IMR-90 (cell line): ENCODE measurements at regions not wholly inside any gene's neighbourhood (a gene's known extent, or its start where the extent isn't known, plus 50 kb on each side); places are given as distances from the start of the nearest gene placed in this dataset.

Source experiments
- CEBPB ChIP-seq: IDR thresholded peaks from 2 replicates; pipeline ENCODE4 v1.6.1; 2012; ENCODE audit warnings: low read depth, low read length, improper control_type of control experiment
- CHD1 ChIP-seq: IDR thresholded peaks from 2 replicates; pipeline ENCODE4 v1.6.1; 2012; ENCODE audit warnings: low read depth, low read length, improper control_type of control experiment
- CTCF ChIP-seq: conservative IDR thresholded peaks from 2 replicates; pipeline ENCODE4 v1.5.1; 2012; ENCODE audit warnings: mild to moderate bottlenecking, low read depth, low read length, improper control_type of control experiment
- ELK1 ChIP-seq: fragments of 150-350 bp; IDR thresholded peaks from 2 replicates; pipeline ENCODE4 v1.6.1; 2016; ENCODE audit warnings: low read depth, mild to moderate bottlenecking, low read length, moderate library complexity, borderline replicate concordance
- FOS ChIP-seq: fragments of 150-350 bp; IDR thresholded peaks from 2 replicates; pipeline ENCODE4 v1.6.1; 2016; ENCODE audit warnings: low read depth, low read length
- MAFK ChIP-seq: IDR thresholded peaks from 2 replicates; pipeline ENCODE4 v1.6.1; 2012; ENCODE audit warnings: low read depth, low read length, improper control_type of control experiment
- MAZ ChIP-seq: IDR thresholded peaks from 2 replicates; pipeline ENCODE4 v1.6.1; 2012; ENCODE audit warnings: low read depth, mild to moderate bottlenecking, low read length, improper control_type of control experiment, moderate library complexity, borderline replicate concordance
- POLR2A ChIP-seq: IDR thresholded peaks from 2 replicates; pipeline ENCODE4 v1.6.1; 2012; ENCODE audit warnings: mild to moderate bottlenecking, low read depth, low read length
- RAD21 ChIP-seq: IDR thresholded peaks from 2 replicates; pipeline ENCODE4 v1.6.1; 2012; ENCODE audit warnings: low read length, improper control_type of control experiment
- RCOR1 ChIP-seq: IDR thresholded peaks from 2 replicates; pipeline ENCODE4 v1.6.1; 2012; ENCODE audit warnings: mild to moderate bottlenecking, low read length, improper control_type of control experiment; ENCODE audit not compliant: insufficient replicate concordance
- RFX5 ChIP-seq: IDR thresholded peaks from 2 replicates; pipeline ENCODE4 v1.8.0; 2012; ENCODE audit warnings: low read depth, mild to moderate bottlenecking, low read length, moderate library complexity
- SMC3 ChIP-seq: fragments of 150-350 bp; IDR thresholded peaks from 2 replicates; pipeline ENCODE4 v1.6.1; 2016; ENCODE audit warnings: low read depth, mild to moderate bottlenecking, antibody characterized with exemption, low read length, moderate library complexity
- USF2 ChIP-seq: fragments of 150-350 bp; IDR thresholded peaks from 2 replicates; pipeline ENCODE4 v1.6.1; 2017; ENCODE audit warnings: mild to moderate bottlenecking, antibody characterized with exemption, low read length, low read depth

- no peak for TF ChIP-seq RCOR1
- TF ChIP-seq USF2 = no peak
- no peak for TF ChIP-seq MAFK
- no peak for TF ChIP-seq POLR2A
- TF ChIP-seq SMC3 = no peak
- no peak for TF ChIP-seq CTCF
- TF ChIP-seq FOS = no peak
- no peak for TF ChIP-seq RAD21
- no peak for TF ChIP-seq MAZ
- no peak for TF ChIP-seq RFX5
- no peak for TF ChIP-seq ELK1
- no peak for TF ChIP-seq CHD1
- TF ChIP-seq CEBPB = no peak
These were observed 777.7 kb upstream of the ACVR2A start for GRCh38 chr2:147067136-147067535.
